ENCODE measurements at regions not wholly inside any gene's neighbourhood (a gene's known extent, or its start where the extent isn't known, plus 50 kb on each side); places are given as distances from the start of the nearest gene placed in this dataset.

DNA sequence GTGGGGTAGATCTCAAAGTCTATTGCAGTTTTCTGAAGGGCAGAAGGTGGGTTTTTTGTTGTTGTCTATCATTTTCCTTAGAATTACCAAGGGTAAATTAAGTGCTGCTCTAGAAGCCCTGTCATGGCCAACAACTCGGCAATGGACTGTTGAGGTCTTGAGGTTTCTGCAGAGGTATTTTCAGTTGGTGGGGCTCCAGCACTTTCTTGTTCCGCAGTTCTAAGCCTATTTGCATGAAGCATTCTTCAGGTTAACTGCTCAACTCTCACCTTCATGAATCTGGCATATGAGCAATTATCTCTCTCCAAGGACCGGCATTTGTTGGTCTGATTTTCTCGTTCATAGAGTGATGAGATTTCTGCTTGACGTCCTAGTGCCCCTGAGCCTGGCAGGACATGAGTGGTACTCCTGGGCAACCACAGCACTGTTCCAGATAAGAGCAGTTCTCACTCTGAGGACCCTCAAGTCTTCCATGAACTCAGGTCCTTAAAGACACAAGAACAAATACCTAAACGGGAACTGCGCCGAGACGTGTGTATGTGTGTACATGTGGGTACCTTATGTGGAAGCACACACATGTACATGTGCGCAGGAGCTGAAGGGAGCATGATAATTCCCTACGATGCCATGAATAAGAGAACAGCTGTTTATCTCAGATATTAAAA, 544.5 kb downstream of the CSNK1G3 start:
- CTCF ChIA-PET: no interaction called here
- WGBS (ENCODE audit: low lambda C conversion rate): 93% methylated on average over 11 of the region's 11 CpGs
- H3K27ac ChIP-seq (ENCODE audit: low read depth in 2 of 2, low read length in 1 of 2): peak overlapping the region in 1 of 2 experiments; percentile 98; a peak in 2 of 4 replicates

DNA sequence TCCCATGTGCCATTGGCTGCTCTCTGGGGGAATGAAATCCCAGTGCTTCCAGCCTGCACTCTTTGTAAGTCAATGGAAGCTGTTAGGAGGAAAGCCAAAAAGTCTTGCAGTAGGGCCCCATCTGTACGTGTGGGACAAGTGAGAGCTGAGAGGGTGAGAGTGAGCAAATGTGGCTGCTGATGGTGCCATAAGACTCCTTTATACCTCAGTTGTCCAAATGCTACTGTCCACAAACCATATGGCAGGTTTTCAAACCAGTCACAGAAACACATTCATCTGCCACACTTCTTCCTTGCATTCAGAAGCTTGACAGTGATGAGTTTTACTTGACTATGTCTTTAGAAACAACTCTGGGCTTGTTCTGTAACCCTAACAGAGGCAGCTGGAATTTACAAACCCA, 543.8 kb downstream of the CSNK1G3 start:
- 92% methylated on average over 1 of the region's 1 CpG for WGBS (ENCODE audit: low lambda C conversion rate)
- Histone ChIP-seq H3K9me3 (no peaks in the 10 kb centered on the region), H3K4me3 (ENCODE audit: low read depth in 2 of 2, low read length in 1 of 2) (no peak overlapping the region), H4K20me1 (ENCODE audit: insufficient read depth) (no peaks in the 10 kb centered on the region), H3K36me3 (replicated peaks in 1 of 2; ENCODE audit: control insufficient read depth in 1 of 2, insufficient read depth in 2 of 2, low read length in 1 of 2) (no peaks in the 10 kb centered on the region), H3K79me2 (ENCODE audit: insufficient read depth) (no peaks in the 10 kb centered on the region), H3K27ac (ENCODE audit: low read depth in 2 of 2, low read length in 1 of 2) (no peak overlapping the region), H3K4me1 (ENCODE audit: control insufficient read depth in 1 of 2, insufficient read depth in 2 of 2, low read depth in 1 of 2, low read length in 1 of 2) (peaks cover 5 to 37% of the 10 kb centered on the region in 2 experiments; a peak in 2 of 4 replicates), H3K27me3 (ENCODE audit: insufficient read depth) (no peaks in the 10 kb centered on the region), H2AFZ (ENCODE audit: low read depth) (no peak overlapping the region), H3K9ac (no peak overlapping the region), H3F3A (replicated peaks; ENCODE audit: insufficient read depth) (peaks cover 3% of the 10 kb centered on the region), H3K4me2 (no peak overlapping the region), H3K9me2 (no peaks in the 10 kb centered on the region)
- ChIA-PET POLR2A (no interaction called here), CTCF (no interaction called here)
- TF ChIP-seq NRF1 (IDR thresholded peaks at IDR 0.05; ENCODE audit: low read depth, low read length): no peak
- TF ChIP-seq, protein P1, sequence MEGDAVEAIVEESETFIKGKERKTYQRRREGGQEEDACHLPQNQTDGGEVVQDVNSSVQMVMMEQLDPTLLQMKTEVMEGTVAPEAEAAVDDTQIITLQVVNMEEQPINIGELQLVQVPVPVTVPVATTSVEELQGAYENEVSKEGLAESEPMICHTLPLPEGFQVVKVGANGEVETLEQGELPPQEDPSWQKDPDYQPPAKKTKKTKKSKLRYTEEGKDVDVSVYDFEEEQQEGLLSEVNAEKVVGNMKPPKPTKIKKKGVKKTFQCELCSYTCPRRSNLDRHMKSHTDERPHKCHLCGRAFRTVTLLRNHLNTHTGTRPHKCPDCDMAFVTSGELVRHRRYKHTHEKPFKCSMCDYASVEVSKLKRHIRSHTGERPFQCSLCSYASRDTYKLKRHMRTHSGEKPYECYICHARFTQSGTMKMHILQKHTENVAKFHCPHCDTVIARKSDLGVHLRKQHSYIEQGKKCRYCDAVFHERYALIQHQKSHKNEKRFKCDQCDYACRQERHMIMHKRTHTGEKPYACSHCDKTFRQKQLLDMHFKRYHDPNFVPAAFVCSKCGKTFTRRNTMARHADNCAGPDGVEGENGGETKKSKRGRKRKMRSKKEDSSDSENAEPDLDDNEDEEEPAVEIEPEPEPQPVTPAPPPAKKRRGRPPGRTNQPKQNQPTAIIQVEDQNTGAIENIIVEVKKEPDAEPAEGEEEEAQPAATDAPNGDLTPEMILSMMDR (IDR thresholded peaks at IDR 0.05): no peak
- no peak for TF ChIP-seq CHD2 (IDR thresholded peaks at IDR 0.05; ENCODE audit: low read length, partially characterized antibody)
- TF ChIP-seq, protein P2, sequence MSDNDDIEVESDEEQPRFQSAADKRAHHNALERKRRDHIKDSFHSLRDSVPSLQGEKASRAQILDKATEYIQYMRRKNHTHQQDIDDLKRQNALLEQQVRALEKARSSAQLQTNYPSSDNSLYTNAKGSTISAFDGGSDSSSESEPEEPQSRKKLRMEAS (IDR thresholded peaks at IDR 0.05; ENCODE audit: low read depth): no peak
- no peak for DNase-seq

More for the DNA sequence above, 544.5 kb downstream of the CSNK1G3 start:
- Histone ChIP-seq H3K27me3 (ENCODE audit: insufficient read depth) (no peaks in the 10 kb centered on the region), H3K4me3 (ENCODE audit: low read depth in 2 of 2, low read length in 1 of 2) (no peak overlapping the region), H3K9ac (no peak overlapping the region), H3K9me3 (no peaks in the 10 kb centered on the region), H3K36me3 (replicated peaks in 1 of 2; ENCODE audit: control insufficient read depth in 1 of 2, insufficient read depth in 2 of 2, low read length in 1 of 2) (no peaks in the 10 kb centered on the region), H3F3A (replicated peaks; ENCODE audit: insufficient read depth) (peaks cover 3% of the 10 kb centered on the region), H3K79me2 (ENCODE audit: insufficient read depth) (no peaks in the 10 kb centered on the region), H3K9me2 (no peaks in the 10 kb centered on the region), H3K4me1 (ENCODE audit: control insufficient read depth in 1 of 2, insufficient read depth in 2 of 2, low read depth in 1 of 2, low read length in 1 of 2) (peaks cover 5 to 38% of the 10 kb centered on the region in 2 experiments; a peak in 2 of 4 replicates), H2AFZ (ENCODE audit: low read depth) (no peak overlapping the region), H4K20me1 (ENCODE audit: insufficient read depth) (no peaks in the 10 kb centered on the region), H3K4me2 (peak overlapping the region; percentile 53; the same call in 1 of the 2 replicates)
- DNase-seq: no peak
- no peak for TF ChIP-seq RXRA (IDR thresholded peaks at IDR 0.05; ENCODE audit: borderline replicate concordance, low read depth)
- TF ChIP-seq MXI1 (IDR thresholded peaks at IDR 0.05; ENCODE audit: low read depth, low read length): 0 out of 2 replicates have a peak, but pooled peaks have one; percentile 5
- TF ChIP-seq TEAD4 (IDR thresholded peaks at IDR 0.05; ENCODE audit: borderline replicate concordance, insufficient read depth): no peak
- POLR2A ChIA-PET: no interaction called here

DNA sequence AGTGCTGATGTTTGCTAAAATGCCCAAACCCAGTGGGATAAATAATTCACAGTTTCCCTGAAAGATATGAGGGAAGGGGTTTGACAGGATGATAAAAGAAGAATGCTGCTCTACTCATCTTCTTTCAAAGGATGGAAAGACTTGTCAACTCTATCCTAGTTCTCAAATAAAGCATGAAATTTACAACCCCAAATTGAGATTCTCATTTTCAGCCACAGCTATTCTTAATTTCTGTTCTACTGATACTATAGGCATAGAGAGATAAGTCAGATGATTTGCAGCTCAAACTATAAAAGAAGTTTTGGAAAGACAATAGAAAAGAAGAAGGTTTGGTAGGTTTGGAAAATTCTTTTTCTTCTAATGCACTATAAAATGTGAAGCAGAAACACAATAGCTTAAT, 542.6 kb downstream of the CSNK1G3 start:
- no peaks in the 10 kb centered on the region for H3K79me2 ChIP-seq (ENCODE audit: insufficient read depth)
- TF ChIP-seq MEF2A (IDR thresholded peaks at IDR 0.05; ENCODE audit: borderline replicate concordance, low read depth) (no peak), POLR2AphosphoS5 (IDR thresholded peaks at IDR 0.05; ENCODE audit: low read depth, low read length) (no peak), NFIC (IDR thresholded peaks at IDR 0.05; ENCODE audit: borderline replicate concordance) (no peak), RFX5 (IDR thresholded peaks at IDR 0.05; ENCODE audit: low read length) (no peak), SIN3A (IDR thresholded peaks at IDR 0.05; ENCODE audit: borderline replicate concordance, low read depth, low read length) (no peak), GATA2 (CRISPR knock-in tag; IDR thresholded peaks at IDR 0.05) (no peak), TCF12 (IDR thresholded peaks at IDR 0.05) (no peak), NRF1 (IDR thresholded peaks at IDR 0.05; ENCODE audit: low read depth, low read length) (no peak), YY1 (IDR thresholded peaks at IDR 0.05; ENCODE audit: low read depth) (no peak), EP300 (IDR thresholded peaks at IDR 0.05; ENCODE audit: borderline replicate concordance in 1 of 2, low read depth in 1 of 2, low read length in 1 of 2) (no peak), CHD2 (IDR thresholded peaks at IDR 0.05; ENCODE audit: low read length, partially characterized antibody) (no peak), ELF1 (IDR thresholded peaks at IDR 0.05) (no peak)
- TF ChIP-seq, protein P3, sequence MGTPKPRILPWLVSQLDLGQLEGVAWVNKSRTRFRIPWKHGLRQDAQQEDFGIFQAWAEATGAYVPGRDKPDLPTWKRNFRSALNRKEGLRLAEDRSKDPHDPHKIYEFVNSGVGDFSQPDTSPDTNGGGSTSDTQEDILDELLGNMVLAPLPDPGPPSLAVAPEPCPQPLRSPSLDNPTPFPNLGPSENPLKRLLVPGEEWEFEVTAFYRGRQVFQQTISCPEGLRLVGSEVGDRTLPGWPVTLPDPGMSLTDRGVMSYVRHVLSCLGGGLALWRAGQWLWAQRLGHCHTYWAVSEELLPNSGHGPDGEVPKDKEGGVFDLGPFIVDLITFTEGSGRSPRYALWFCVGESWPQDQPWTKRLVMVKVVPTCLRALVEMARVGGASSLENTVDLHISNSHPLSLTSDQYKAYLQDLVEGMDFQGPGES (IDR thresholded peaks at IDR 0.05; ENCODE audit: low read depth, low read length): no peak
- TF ChIP-seq, protein P4, sequence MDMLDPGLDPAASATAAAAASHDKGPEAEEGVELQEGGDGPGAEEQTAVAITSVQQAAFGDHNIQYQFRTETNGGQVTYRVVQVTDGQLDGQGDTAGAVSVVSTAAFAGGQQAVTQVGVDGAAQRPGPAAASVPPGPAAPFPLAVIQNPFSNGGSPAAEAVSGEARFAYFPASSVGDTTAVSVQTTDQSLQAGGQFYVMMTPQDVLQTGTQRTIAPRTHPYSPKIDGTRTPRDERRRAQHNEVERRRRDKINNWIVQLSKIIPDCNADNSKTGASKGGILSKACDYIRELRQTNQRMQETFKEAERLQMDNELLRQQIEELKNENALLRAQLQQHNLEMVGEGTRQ (IDR thresholded peaks at IDR 0.05; ENCODE audit: borderline replicate concordance, low read depth, low read length): no peak
- ChIA-PET CTCF (interaction anchor here (1.1 kb wide), 1 partner anchor 10 kb away, joined by 3 read pairs; no protein-coding TSS in a partner anchor), POLR2A (no interaction called here)
- H3K4me3 ChIP-seq (ENCODE audit: low read depth in 2 of 2, low read length in 1 of 2): no peak overlapping the region
- DNase-seq: no peak
- peaks cover 3% of the 10 kb centered on the region for H3F3A ChIP-seq (replicated peaks; ENCODE audit: insufficient read depth)
- no peaks in the 10 kb centered on the region for H3K27me3 ChIP-seq (ENCODE audit: insufficient read depth)
- no peak overlapping the region for H2AFZ ChIP-seq (ENCODE audit: low read depth)
- no peak overlapping the region for H3K4me2 ChIP-seq
- no peaks in the 10 kb centered on the region for H4K20me1 ChIP-seq (ENCODE audit: insufficient read depth)
- no peaks in the 10 kb centered on the region for H3K36me3 ChIP-seq (replicated peaks in 1 of 2; ENCODE audit: control insufficient read depth in 1 of 2, insufficient read depth in 2 of 2, low read length in 1 of 2)
- no peaks in the 10 kb centered on the region for H3K9me3 ChIP-seq
- no peak overlapping the region for H3K27ac ChIP-seq (ENCODE audit: low read depth in 2 of 2, low read length in 1 of 2)
- H3K9ac ChIP-seq: no peak overlapping the region
- peaks cover 5 to 28% of the 10 kb centered on the region in 2 experiments; a peak in 2 of 4 replicates for H3K4me1 ChIP-seq (ENCODE audit: control insufficient read depth in 1 of 2, insufficient read depth in 2 of 2, low read depth in 1 of 2, low read length in 1 of 2)
- H3K9me2 ChIP-seq: no peaks in the 10 kb centered on the region

Data from SK-N-SH (cell line).